Stomach (tissue), 4 donors: ENCODE measurements at regions not wholly inside any gene's neighbourhood (a gene's known extent, or its start where the extent isn't known, plus 50 kb on each side); places are given as distances from the start of the nearest gene placed in this dataset.

Experiments
- CTCF ChIP-seq, 7 experiments: fragments of 450-650 bp in 4 of 7; fragments of 200-600 bp in 3 of 7; sonication (generic) in 3 of 7; IDR thresholded peaks; one replicate each; pipeline ENCODE4 v1.5.1; 2016 to 2019; ENCODE audit warnings: antibody characterized with exemption in 7 of 7, control low read depth in 2 of 7, mild to moderate bottlenecking in 1 of 7
- POLR2A ChIP-seq, 4 donors: fragments of 450-650 bp; IDR thresholded peaks; one replicate each; pipeline ENCODE4 v1.6.1; 2016; ENCODE audit warnings: antibody characterized with exemption in 4 of 4, control low read depth in 2 of 4, mild to moderate bottlenecking in 1 of 4, moderate library complexity in 1 of 4

- TF ChIP-seq CTCF (IDR thresholded peaks at IDR 0.05) (no peak), POLR2A (IDR thresholded peaks at IDR 0.05) (no peak)
These were observed 174.0 kb upstream of the AFDN start for GRCh38 chr6:167652701-167653095.
